K562 (cell line): ENCODE measurements at regions not wholly inside any gene's neighbourhood (a gene's known extent, or its start where the extent isn't known, plus 50 kb on each side); places are given as distances from the start of the nearest gene placed in this dataset.

Experiments
- FOS ChIP-seq: IDR thresholded peaks from 3 replicates; pipeline ENCODE4 v1.6.1; 2011; ENCODE audit not compliant: insufficient read length; ENCODE audit errors: extremely low read depth
- ZNF436 ChIP-seq: fragments of 250-450, 450-650 bp; sonication (Bioruptor Pico); formaldehyde crosslinking; IDR thresholded peaks from 2 replicates; pipeline ENCODE4 v1.7.0; 2020; ENCODE audit warnings: mild to moderate bottlenecking
- TF ChIP-seq, protein P1 (sequence below): fragments of 250-450 bp; sonication (Bioruptor Pico); IDR thresholded peaks from 2 replicates; pipeline ENCODE4 v1.5.0; 2021
- TF ChIP-seq, protein P2 (sequence below), 3 experiments: IDR thresholded peaks in 2 of 3; conservative IDR thresholded peaks in 1 of 3; 2 replicates each; pipeline ENCODE4 v1.5.1; 2011 to 2012; ENCODE audit warnings: low read length in 3 of 3, mild to moderate bottlenecking in 3 of 3, control low read depth in 2 of 3, improper control_type of control experiment in 1 of 3, inconsistent platforms in 1 of 3, low read depth in 1 of 3, mixed read lengths in 1 of 3, moderate library complexity in 1 of 3; ENCODE audit not compliant: insufficient read depth in 2 of 3

DNA sequence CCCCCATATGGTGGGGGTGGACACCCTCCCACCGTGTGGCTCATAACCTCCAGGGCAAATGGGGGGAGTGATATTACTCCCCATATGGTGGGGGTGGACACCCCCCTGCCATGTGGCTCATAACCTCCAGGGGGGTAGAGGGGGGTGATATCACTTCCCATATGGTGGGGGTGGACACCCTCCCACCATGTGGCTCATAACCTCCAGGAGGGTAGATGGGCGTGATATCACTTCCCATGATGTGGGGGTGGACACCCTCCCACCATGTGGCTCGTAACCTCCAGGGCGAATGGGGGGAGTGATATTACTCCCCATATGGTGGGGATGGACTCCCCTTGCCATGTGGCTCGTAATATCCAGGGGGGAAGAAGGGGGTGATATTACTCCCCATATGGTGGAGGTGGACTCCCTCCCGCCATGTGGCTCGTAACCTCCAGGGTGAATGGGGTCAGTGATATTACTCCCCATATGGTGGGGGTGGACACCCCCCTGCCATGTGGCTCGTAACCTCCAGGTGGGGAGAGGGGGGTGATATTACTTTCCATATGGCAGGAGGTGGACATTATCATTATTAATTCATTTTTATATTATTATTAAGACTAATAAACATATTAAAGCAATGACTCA, 51.2 kb upstream of the OXA1L start:
- no peak for TF ChIP-seq FOS
- no peak for TF ChIP-seq ZNF436 (CRISPR knock-in tag)
- TF ChIP-seq, protein P1, sequence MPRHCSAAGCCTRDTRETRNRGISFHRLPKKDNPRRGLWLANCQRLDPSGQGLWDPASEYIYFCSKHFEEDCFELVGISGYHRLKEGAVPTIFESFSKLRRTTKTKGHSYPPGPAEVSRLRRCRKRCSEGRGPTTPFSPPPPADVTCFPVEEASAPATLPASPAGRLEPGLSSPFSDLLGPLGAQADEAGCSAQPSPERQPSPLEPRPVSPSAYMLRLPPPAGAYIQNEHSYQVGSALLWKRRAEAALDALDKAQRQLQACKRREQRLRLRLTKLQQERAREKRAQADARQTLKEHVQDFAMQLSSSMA (CRISPR knock-in tag): no peak
- TF ChIP-seq, protein P2, sequence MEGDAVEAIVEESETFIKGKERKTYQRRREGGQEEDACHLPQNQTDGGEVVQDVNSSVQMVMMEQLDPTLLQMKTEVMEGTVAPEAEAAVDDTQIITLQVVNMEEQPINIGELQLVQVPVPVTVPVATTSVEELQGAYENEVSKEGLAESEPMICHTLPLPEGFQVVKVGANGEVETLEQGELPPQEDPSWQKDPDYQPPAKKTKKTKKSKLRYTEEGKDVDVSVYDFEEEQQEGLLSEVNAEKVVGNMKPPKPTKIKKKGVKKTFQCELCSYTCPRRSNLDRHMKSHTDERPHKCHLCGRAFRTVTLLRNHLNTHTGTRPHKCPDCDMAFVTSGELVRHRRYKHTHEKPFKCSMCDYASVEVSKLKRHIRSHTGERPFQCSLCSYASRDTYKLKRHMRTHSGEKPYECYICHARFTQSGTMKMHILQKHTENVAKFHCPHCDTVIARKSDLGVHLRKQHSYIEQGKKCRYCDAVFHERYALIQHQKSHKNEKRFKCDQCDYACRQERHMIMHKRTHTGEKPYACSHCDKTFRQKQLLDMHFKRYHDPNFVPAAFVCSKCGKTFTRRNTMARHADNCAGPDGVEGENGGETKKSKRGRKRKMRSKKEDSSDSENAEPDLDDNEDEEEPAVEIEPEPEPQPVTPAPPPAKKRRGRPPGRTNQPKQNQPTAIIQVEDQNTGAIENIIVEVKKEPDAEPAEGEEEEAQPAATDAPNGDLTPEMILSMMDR (IDR thresholded peaks at IDR 0.05 in 2 of 3, conservative IDR thresholded peaks at IDR 0.05 in 1 of 3; ENCODE audit: insufficient read depth in 2 of 3, low read depth in 1 of 3, low read length in 3 of 3): no peak
